ENCODE measurements at regions not wholly inside any gene's neighbourhood (a gene's known extent, or its start where the extent isn't known, plus 50 kb on each side); places are given as distances from the start of the nearest gene placed in this dataset.

DNA sequence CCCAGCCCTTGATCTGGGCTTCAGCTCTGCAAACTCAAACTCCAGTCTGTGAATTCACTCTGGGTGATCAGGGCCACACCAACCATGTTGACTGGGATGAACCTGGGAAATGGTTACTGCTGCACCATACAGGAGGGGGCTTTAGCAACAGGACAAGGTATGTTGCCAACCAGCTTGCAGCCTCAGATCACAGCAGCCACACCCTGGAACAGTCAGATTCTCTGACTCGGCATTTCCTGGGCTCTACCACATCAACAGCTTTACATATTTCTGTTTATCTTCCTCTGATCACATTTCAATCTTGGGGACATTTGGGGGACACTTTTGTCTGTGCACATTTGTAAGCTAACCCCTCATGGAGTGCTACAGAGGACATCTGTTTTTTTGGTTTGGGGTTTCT, 267.0 kb upstream of the NCAM1 start:
- no peaks in the 10 kb centered on the region for H3K9me3 ChIP-seq
- in situ Hi-C loops (cut with MboI; ENCODE audit: low pct_ligation_motif_present in 1 of 4, low pct_unique_long_range_greater_than_20kb in 1 of 4, low sequenced_read_pairs in 3 of 4): no loop called here
- TF ChIP-seq, protein P1, sequence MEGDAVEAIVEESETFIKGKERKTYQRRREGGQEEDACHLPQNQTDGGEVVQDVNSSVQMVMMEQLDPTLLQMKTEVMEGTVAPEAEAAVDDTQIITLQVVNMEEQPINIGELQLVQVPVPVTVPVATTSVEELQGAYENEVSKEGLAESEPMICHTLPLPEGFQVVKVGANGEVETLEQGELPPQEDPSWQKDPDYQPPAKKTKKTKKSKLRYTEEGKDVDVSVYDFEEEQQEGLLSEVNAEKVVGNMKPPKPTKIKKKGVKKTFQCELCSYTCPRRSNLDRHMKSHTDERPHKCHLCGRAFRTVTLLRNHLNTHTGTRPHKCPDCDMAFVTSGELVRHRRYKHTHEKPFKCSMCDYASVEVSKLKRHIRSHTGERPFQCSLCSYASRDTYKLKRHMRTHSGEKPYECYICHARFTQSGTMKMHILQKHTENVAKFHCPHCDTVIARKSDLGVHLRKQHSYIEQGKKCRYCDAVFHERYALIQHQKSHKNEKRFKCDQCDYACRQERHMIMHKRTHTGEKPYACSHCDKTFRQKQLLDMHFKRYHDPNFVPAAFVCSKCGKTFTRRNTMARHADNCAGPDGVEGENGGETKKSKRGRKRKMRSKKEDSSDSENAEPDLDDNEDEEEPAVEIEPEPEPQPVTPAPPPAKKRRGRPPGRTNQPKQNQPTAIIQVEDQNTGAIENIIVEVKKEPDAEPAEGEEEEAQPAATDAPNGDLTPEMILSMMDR (IDR thresholded peaks at IDR 0.05): no peak
- TF ChIP-seq EP300 (IDR thresholded peaks at IDR 0.05; ENCODE audit: low read depth) (no peak), POLR2AphosphoS5 (IDR thresholded peaks at IDR 0.05) (no peak), POLR2A (IDR thresholded peaks at IDR 0.05) (no peak)
- no peaks in the 10 kb centered on the region for H3K27me3 ChIP-seq
- H3K4me1 ChIP-seq: peaks cover 0 to 6% (median 0%) of the 10 kb centered on the region in 4 donors
- DNase-seq: no peak
- H3K36me3 ChIP-seq: no peaks in the 10 kb centered on the region
- no peak overlapping the region for H3K4me3 ChIP-seq
- intact Hi-C loops (cut with DNase I; ENCODE audit: low total_unique reads): no loop called here
- 70% methylated on average over 1 of the region's 1 CpG; no CpG with 5 or more reads in 1 of the 2 donors for WGBS, 2 donors (ENCODE audit: low coverage in 1 of 2)
- H3K27ac ChIP-seq: no peak overlapping the region

DNA sequence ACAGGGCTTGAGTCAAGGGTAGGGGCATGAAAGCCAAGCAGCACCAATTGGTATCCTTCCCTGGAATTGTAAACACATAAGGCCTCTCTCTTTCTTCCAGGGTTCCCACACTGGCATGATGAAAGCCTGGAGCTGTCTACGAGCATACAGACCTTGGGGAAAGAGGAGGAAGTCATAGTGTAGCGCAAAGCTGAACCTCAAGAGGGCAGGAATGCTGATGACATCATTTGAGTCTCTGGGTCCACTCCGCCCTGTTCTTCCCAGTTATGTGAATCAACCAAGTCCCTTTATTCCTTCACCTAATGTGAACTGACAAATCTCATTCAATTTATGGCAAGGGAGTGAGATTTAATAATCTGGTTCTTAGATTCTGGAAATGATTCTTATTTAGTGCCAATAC, 266.4 kb upstream of the NCAM1 start:
- no peak for DNase-seq
- Histone ChIP-seq H3K27ac (no peak overlapping the region), H3K9me3 (no peaks in the 10 kb centered on the region), H3K36me3 (no peaks in the 10 kb centered on the region), H3K4me3 (no peak overlapping the region), H3K27me3 (no peaks in the 10 kb centered on the region), H3K4me1 (peaks cover 0 to 6% (median 0%) of the 10 kb centered on the region in 4 donors)
- in situ Hi-C loops (cut with MboI; ENCODE audit: low pct_ligation_motif_present in 1 of 4, low pct_unique_long_range_greater_than_20kb in 1 of 4, low sequenced_read_pairs in 3 of 4) (no loop called here), intact Hi-C loops (cut with DNase I; ENCODE audit: low total_unique reads) (no loop called here)
- 71% methylated on average over 3 of the region's 3 CpGs; no CpG with 5 or more reads in 1 of the 2 donors for WGBS, 2 donors (ENCODE audit: low coverage in 1 of 2)
- no peak for TF ChIP-seq EP300 (IDR thresholded peaks at IDR 0.05; ENCODE audit: low read depth)
- no peak for TF ChIP-seq POLR2AphosphoS5 (IDR thresholded peaks at IDR 0.05)
- TF ChIP-seq POLR2A (IDR thresholded peaks at IDR 0.05): no peak
- TF ChIP-seq, protein P1 (IDR thresholded peaks at IDR 0.05): no peak

DNA sequence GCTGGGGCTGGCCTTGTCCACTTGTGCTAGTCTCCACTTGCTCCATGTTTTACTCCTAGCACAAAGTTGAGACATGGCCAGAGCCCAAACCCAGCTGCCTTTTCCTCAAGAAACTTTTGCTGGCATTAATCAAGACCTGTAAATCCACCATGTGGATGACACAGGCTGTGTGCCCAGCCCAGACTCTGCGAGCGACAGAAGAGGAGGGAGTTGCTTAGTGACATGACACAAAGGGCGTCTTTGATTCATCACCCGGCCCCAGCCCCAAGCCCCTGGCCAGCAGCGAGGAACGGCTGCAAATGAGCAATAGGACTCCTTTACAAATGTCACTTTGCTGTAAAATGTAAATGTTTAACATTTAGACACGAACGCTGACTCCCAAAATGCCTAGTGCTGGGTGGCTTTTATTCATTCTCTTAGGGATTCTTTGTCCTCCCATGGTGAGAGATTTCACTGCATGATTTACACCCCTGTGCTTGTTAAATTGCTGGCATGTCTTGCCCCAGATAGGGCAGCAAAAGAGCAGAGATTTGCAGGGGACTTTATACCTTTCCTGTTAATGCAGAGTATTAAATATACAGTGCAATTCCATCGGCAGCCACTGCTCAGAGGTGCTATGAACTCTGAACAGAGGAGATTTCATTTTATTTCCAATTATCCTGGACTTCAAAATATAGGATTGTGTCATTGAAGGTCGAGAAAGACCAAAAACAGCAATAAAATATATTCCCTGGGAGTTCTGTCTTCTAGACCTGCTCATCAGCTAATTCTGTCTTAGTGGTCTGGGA, 263.6 kb upstream of the NCAM1 start:
- in situ Hi-C loops (cut with MboI; ENCODE audit: low pct_ligation_motif_present in 1 of 4, low pct_unique_long_range_greater_than_20kb in 1 of 4, low sequenced_read_pairs in 3 of 4): no loop called here
- intact Hi-C loops (cut with DNase I; ENCODE audit: low total_unique reads): no loop called here
- H3K9me3 ChIP-seq: no peaks in the 10 kb centered on the region
- no peaks in the 10 kb centered on the region for H3K36me3 ChIP-seq
- no peak for DNase-seq
- peaks cover 0 to 6% (median 0%) of the 10 kb centered on the region in 4 donors for H3K4me1 ChIP-seq
- TF ChIP-seq POLR2AphosphoS5 (IDR thresholded peaks at IDR 0.05) (no peak), POLR2A (IDR thresholded peaks at IDR 0.05) (no peak), EP300 (IDR thresholded peaks at IDR 0.05; ENCODE audit: low read depth) (no peak)
- TF ChIP-seq, protein P1 (IDR thresholded peaks at IDR 0.05): no peak
- H3K27ac ChIP-seq: no peak overlapping the region
- no peaks in the 10 kb centered on the region for H3K27me3 ChIP-seq
- WGBS, 2 donors (ENCODE audit: low coverage in 1 of 2): 16 to 25% methylated on average over 6 to 10 of the region's 10 CpGs
- H3K4me3 ChIP-seq: no peak overlapping the region

DNA sequence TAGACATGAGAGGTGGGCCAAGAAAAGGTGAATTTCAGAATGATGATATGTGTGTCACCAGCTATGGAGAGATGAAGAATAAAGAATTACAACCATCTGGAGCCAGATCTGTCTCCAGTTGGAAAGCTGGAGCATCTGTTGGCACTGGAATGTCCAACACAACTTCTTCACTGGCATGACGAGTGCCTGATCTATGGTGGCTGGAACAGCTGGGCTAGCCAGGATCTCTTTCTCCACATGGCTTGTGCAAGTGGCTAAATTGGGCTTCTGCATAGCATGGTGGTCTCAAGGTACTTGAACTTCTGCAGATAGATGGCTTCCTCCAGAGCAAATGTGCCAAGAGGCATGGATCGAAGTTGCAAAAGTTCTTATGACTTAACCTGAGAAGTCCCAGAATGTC, 256.1 kb upstream of the NCAM1 start:
- Histone ChIP-seq H3K4me1 (no peaks in the 10 kb centered on the region), H3K36me3 (no peaks in the 10 kb centered on the region), H3K27me3 (no peaks in the 10 kb centered on the region), H3K9me3 (no peaks in the 10 kb centered on the region), H3K4me3 (no peak overlapping the region), H3K27ac (no peak overlapping the region)
- DNase-seq: no peak
- in situ Hi-C loops (cut with MboI; ENCODE audit: low pct_ligation_motif_present in 1 of 4, low pct_unique_long_range_greater_than_20kb in 1 of 4, low sequenced_read_pairs in 3 of 4): no loop called here
- 89% methylated on average over 2 of the region's 2 CpGs; no CpG with 5 or more reads in 1 of the 2 donors for WGBS, 2 donors (ENCODE audit: low coverage in 1 of 2)
- intact Hi-C loops (cut with DNase I; ENCODE audit: low total_unique reads): no loop called here
- TF ChIP-seq, protein P1 (IDR thresholded peaks at IDR 0.05): no peak
- no peak for TF ChIP-seq POLR2A (IDR thresholded peaks at IDR 0.05)
- no peak for TF ChIP-seq POLR2AphosphoS5 (IDR thresholded peaks at IDR 0.05)
- no peak for TF ChIP-seq EP300 (IDR thresholded peaks at IDR 0.05; ENCODE audit: low read depth)

Measured in transverse colon (tissue), 4 donors.